ENCODE measurements at regions not wholly inside any gene's neighbourhood (a gene's known extent, or its start where the extent isn't known, plus 50 kb on each side); places are given as distances from the start of the nearest gene placed in this dataset.

DNA sequence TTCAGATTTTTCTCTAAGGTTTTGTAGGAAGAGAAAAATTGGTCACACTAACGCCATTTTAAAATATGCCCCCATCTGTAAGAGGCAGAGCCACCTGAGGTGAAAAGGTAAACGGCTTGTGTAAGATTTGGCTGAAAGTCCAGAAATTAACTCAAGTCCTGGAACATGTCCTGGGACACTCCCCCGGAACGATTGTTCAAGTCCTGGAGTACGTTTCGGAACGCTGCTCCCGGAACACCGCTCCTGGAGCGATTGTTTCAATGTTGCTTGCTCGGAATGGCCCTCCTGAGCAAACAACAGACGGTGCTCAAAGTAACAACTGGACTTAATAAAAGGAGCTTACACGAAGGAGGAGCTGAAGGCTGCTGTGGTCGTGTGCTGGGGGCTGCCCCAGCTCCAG lies 796.5 kb upstream of the SLIT2 start:
- Histone ChIP-seq H3K4me3 (peak overlapping the region in 3 of 4 donors; percentile 13 to 36 (median 35)), H3K27ac (no peak overlapping the region), H3K4me1 (no peaks in the 10 kb centered on the region), H3K9me3 (no peaks in the 10 kb centered on the region), H3K36me3 (no peaks in the 10 kb centered on the region), H3K27me3 (no peaks in the 10 kb centered on the region)
- TF ChIP-seq CTCF (IDR thresholded peaks at IDR 0.05 in 4 of 5, conservative IDR thresholded peaks at IDR 0.05 in 1 of 5) (no peak), POLR2A (IDR thresholded peaks at IDR 0.05) (no peak)
- no peak for DNase-seq
- intact Hi-C loops (cut with DNase I; ENCODE audit: low total_unique reads) (no loop called here), in situ Hi-C loops (cut with MboI; ENCODE audit: low sequenced_read_pairs in 4 of 4) (no loop called here)
- no peak for ATAC-seq

- Histone ChIP-seq H3K27me3 (no peaks in the 10 kb centered on the region), H3K9me3 (no peaks in the 10 kb centered on the region), H3K27ac (no peak overlapping the region), H3K4me1 (no peaks in the 10 kb centered on the region), H3K36me3 (no peaks in the 10 kb centered on the region), H3K4me3 (no peak overlapping the region)
- DNase-seq, result no peak
- no peak for ATAC-seq
- in situ Hi-C loops (cut with MboI; ENCODE audit: low sequenced_read_pairs in 4 of 4), result no loop called here
- TF ChIP-seq CTCF (IDR thresholded peaks at IDR 0.05 in 4 of 5, conservative IDR thresholded peaks at IDR 0.05 in 1 of 5) (no peak), POLR2A (IDR thresholded peaks at IDR 0.05) (no peak)
- intact Hi-C loops (cut with DNase I; ENCODE audit: low total_unique reads), result no loop called here
Measured at GRCh38 chr4:19438233-19438632, 813.5 kb upstream of the SLIT2 start.

DNA sequence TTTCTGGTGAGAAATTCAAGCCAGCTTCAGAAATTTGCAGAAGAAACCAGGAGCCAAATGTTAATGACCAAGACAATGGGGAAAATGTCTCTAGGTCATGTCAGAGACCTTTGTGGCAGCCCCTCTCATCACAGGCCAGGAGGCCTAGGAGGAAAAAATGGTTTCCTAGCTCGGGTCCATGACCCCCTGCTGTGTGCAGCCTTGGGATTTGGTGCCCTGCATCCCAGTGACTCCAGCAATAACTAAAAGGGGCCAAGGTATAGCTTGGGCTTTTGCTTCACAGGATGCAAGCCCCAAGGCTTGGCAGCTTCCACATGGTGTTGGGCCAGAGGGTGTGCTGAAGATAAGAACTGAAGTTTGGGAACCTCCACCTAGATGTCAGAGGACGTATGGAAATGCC lies 814.7 kb upstream of the SLIT2 start:
- intact Hi-C loops (cut with DNase I; ENCODE audit: low total_unique reads), result no loop called here
- ATAC-seq (no peak), DNase-seq (no peak)
- H3K27me3 ChIP-seq, result no peaks in the 10 kb centered on the region
- in situ Hi-C loops (cut with MboI; ENCODE audit: low sequenced_read_pairs in 4 of 4), result no loop called here
- H3K4me1 ChIP-seq, result no peaks in the 10 kb centered on the region
- TF ChIP-seq POLR2A (IDR thresholded peaks at IDR 0.05) (no peak), CTCF (IDR thresholded peaks at IDR 0.05 in 4 of 5, conservative IDR thresholded peaks at IDR 0.05 in 1 of 5) (no peak)
- H3K36me3 ChIP-seq, result no peaks in the 10 kb centered on the region
- no peak overlapping the region for H3K4me3 ChIP-seq
- no peaks in the 10 kb centered on the region for H3K9me3 ChIP-seq
- H3K27ac ChIP-seq, result no peak overlapping the region

- Histone ChIP-seq H3K27me3 (no peaks in the 10 kb centered on the region), H3K27ac (no peak overlapping the region), H3K4me1 (no peaks in the 10 kb centered on the region), H3K9me3 (no peaks in the 10 kb centered on the region), H3K4me3 (no peak overlapping the region), H3K36me3 (no peaks in the 10 kb centered on the region)
- in situ Hi-C loops (cut with MboI; ENCODE audit: low sequenced_read_pairs in 4 of 4), result no loop called here
- no peak for DNase-seq
- intact Hi-C loops (cut with DNase I; ENCODE audit: low total_unique reads), result no loop called here
- no peak for ATAC-seq
- TF ChIP-seq CTCF (IDR thresholded peaks at IDR 0.05 in 4 of 5, conservative IDR thresholded peaks at IDR 0.05 in 1 of 5) (no peak), POLR2A (IDR thresholded peaks at IDR 0.05) (no peak)
Measured at GRCh38 chr4:19429684-19430083, 822.0 kb upstream of the SLIT2 start.

DNA sequence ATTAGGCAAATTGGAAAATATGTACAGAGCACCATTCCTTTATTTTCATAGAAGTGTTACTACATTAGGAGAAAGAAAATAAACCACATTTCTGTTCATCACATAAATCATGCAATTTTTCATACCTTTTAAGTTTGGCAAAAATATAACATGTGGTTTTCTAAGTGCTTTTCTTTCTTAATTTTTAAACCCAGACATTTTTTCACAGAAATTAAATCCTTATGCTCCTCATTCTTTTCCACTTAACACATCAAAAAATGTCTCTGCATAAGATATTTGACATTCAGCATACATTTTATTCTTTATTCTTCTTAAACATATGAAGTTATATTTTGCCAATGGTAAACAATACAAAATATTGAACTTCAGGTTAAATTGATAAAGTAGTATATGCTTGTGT lies 826.6 kb upstream of the SLIT2 start:
- Histone ChIP-seq H3K27ac (no peak overlapping the region), H3K36me3 (no peaks in the 10 kb centered on the region), H3K4me3 (no peak overlapping the region), H3K27me3 (no peaks in the 10 kb centered on the region), H3K9me3 (no peaks in the 10 kb centered on the region), H3K4me1 (no peaks in the 10 kb centered on the region)
- TF ChIP-seq CTCF (IDR thresholded peaks at IDR 0.05 in 4 of 5, conservative IDR thresholded peaks at IDR 0.05 in 1 of 5), result no peak
- TF ChIP-seq POLR2A (IDR thresholded peaks at IDR 0.05), result no peak
- ATAC-seq (no peak), DNase-seq (no peak)
- in situ Hi-C loops (cut with MboI; ENCODE audit: low sequenced_read_pairs in 4 of 4), result no loop called here
- intact Hi-C loops (cut with DNase I; ENCODE audit: low total_unique reads), result no loop called here

Data from gastrocnemius medialis (tissue), 4 donors.